Endodermal cell (in vitro differentiated cells): ENCODE measurements at regions not wholly inside any gene's neighbourhood (a gene's known extent, or its start where the extent isn't known, plus 50 kb on each side); places are given as distances from the start of the nearest gene placed in this dataset.

Source experiments
- DNase-seq: peaks from one replicate; pipeline ENCODE4 v3.0.0-alpha.2; 2017
- H3K27ac ChIP-seq: 2 replicates; pipeline ENCODE4 v1.5.1; 2013; ENCODE audit warnings: mild to moderate bottlenecking, low read depth, low read length, moderate library complexity
- H3K27me3 ChIP-seq: 2 replicates; pipeline ENCODE4 v1.6.1; 2013; ENCODE audit warnings: mild to moderate bottlenecking, low read length, moderate library complexity; ENCODE audit not compliant: insufficient read depth, control insufficient read depth, poor library complexity, severe bottlenecking
- H3K36me3 ChIP-seq: 2 replicates; pipeline ENCODE4 v1.7.0; 2013; ENCODE audit warnings: mild to moderate bottlenecking, low read length, moderate library complexity; ENCODE audit not compliant: control insufficient read depth, insufficient read depth
- H3K4me1 ChIP-seq: one replicate; pipeline ENCODE4 v1.7.0; 2013; ENCODE audit warnings: low read length; ENCODE audit not compliant: control insufficient read depth, insufficient read depth
- H3K4me3 ChIP-seq: 2 replicates; pipeline ENCODE4 v1.5.1; 2013; ENCODE audit warnings: mild to moderate bottlenecking, low read length, moderate library complexity
- H3K9ac ChIP-seq: 2 replicates; pipeline ENCODE4 v1.6.1; 2013; ENCODE audit warnings: mild to moderate bottlenecking, low read length, moderate library complexity; ENCODE audit not compliant: poor library complexity, severe bottlenecking; ENCODE audit errors: extremely low read depth
- H3K9me3 ChIP-seq: 2 replicates; pipeline ENCODE4 v1.6.1; 2013; ENCODE audit warnings: mild to moderate bottlenecking, low read length, moderate library complexity; ENCODE audit not compliant: control insufficient read depth
- H3K27ac Mint-ChIP-seq: 2 replicates; pipeline ENCODE4 v1.8.0; 2020; ENCODE audit warnings: mixed read lengths
- H3K27me3 Mint-ChIP-seq: 2 replicates; pipeline ENCODE4 v1.8.0; 2021; ENCODE audit warnings: mild to moderate bottlenecking, mixed read lengths; ENCODE audit not compliant: insufficient read depth
- H3K36me3 Mint-ChIP-seq: 2 replicates; pipeline ENCODE4 v1.8.0; 2020; ENCODE audit warnings: low read depth, mixed read lengths
- H3K4me1 Mint-ChIP-seq: 2 replicates; pipeline ENCODE4 v1.8.0; 2020; ENCODE audit warnings: mixed read lengths
- H3K4me3 Mint-ChIP-seq: 2 replicates; pipeline ENCODE4 v1.8.0; 2020; ENCODE audit warnings: mild to moderate bottlenecking, moderate library complexity, mixed read lengths
- H3K9me3 Mint-ChIP-seq: 2 replicates; pipeline ENCODE4 v1.8.0; 2020; ENCODE audit warnings: mild to moderate bottlenecking, mixed read lengths
- CTCF ChIP-seq: fragments of 200-600 bp; sonication (generic); conservative IDR thresholded peaks from 2 replicates; pipeline ENCODE4 v1.5.0; 2021; ENCODE audit warnings: antibody characterized with exemption, mild to moderate bottlenecking
- WGBS, 2 experiments: methylation state at CpG; one replicate each; pipeline versions ENCODE4 v1.1.5 to v1.1.7; 2013; ENCODE audit warnings: missing lambda C conversion rate in 2 of 2, mixed read lengths in 1 of 2; ENCODE audit not compliant: insufficient coverage in 1 of 2, insufficient read length in 1 of 2; 5-methylcytosine and 5-hydroxymethylcytosine counted together

DNA sequence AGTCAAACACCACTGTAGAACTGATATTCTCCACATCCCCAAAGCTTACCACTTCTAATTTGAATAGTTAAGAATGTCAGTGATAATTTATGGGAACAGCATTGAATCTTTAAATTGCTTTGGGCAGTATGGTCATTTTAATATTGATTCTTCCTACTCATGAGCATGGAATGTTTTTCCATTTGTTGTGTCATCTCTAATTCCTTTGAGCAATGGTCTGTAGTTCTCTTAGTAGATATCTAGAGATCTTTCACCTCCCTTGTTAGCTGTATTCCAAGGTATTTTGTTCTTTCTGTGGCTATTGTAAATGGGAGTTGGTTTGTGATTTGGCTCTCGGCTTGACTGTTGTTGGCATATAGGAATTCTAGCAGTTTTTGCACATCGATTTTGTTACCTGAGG, 1341.8 kb upstream of the CDH9 start:
- Mint-ChIP-seq H3K27me3 (peaks cover 6% of the 10 kb centered on the region), H3K27ac (no peak overlapping the region), H3K36me3 (no peaks in the 10 kb centered on the region), H3K4me3 (no peak overlapping the region), H3K4me1 (no peaks in the 10 kb centered on the region), H3K9me3 (peaks cover 13% of the 10 kb centered on the region)
- Histone ChIP-seq H3K36me3 (no peaks in the 10 kb centered on the region), H3K4me3 (no peak overlapping the region), H3K9me3 (peaks cover 5% of the 10 kb centered on the region), H3K4me1 (no peaks in the 10 kb centered on the region), H3K9ac (no peak overlapping the region), H3K27ac (no peak overlapping the region), H3K27me3 (peaks cover 9% of the 10 kb centered on the region)
- DNase-seq = no peak
- no peak for TF ChIP-seq CTCF
- WGBS, 2 experiments = 92 to 100% methylated on average over 1 to 2 of the region's 2 CpGs

DNA sequence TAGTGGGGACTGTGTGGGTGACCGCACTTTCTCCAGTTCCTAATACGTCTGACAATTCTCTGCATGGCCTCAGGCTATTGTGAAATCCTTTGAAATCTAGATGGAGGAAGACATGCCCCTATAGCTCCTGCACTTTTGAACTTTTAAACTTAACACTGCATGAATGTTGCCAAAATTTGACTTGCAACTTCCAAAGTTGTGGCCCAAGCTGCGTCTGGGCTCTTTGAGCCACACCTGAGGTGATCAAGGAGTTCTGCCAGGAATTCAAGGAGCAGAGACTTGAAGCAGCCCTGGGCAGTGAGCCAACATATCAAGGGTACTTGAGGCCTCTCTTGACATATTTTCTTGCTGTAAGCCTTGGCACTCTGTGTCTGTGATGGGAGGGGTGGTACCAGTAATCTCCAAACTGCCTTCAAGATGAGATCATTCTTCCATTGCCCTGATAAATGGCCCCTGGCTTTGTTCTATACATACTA, 1336.1 kb upstream of the CDH9 start:
- Mint-ChIP-seq H3K36me3 (no peaks in the 10 kb centered on the region), H3K27ac (no peak overlapping the region), H3K27me3 (no peaks in the 10 kb centered on the region), H3K9me3 (peaks cover 15% of the 10 kb centered on the region), H3K4me1 (no peaks in the 10 kb centered on the region), H3K4me3 (no peak overlapping the region)
- Histone ChIP-seq H3K9me3 (peaks cover 5% of the 10 kb centered on the region), H3K4me3 (no peak overlapping the region), H3K27me3 (no peaks in the 10 kb centered on the region), H3K27ac (no peak overlapping the region), H3K36me3 (no peaks in the 10 kb centered on the region), H3K4me1 (no peaks in the 10 kb centered on the region), H3K9ac (no peak overlapping the region)
- WGBS, 2 experiments = 89 to 90% methylated on average over 2 to 3 of the region's 3 CpGs
- no peak for TF ChIP-seq CTCF
- DNase-seq = no peak

DNA sequence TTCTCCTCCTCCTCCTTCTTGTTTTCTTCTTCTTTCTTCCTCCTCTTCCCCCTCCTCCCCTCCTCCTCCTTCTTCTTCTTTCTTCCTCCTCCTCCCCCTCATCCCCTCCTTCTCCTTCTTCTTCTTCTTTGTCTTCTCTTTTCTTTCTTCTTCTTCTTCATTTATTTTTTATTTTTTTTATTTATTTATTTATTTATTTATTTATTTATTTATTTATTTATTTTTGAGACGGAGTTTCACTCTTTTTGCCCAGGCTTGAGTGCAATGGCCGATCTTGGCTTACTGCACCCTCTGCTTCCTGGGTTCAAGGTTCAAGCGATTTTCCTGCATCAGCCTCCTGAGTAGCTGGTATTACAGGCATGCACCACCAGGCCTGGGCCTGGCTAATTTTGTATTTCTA, 1332.5 kb upstream of the CDH9 start:
- Histone ChIP-seq H3K36me3 (no peaks in the 10 kb centered on the region), H3K4me1 (no peaks in the 10 kb centered on the region), H3K4me3 (no peak overlapping the region), H3K9ac (no peak overlapping the region), H3K27me3 (no peaks in the 10 kb centered on the region), H3K27ac (no peak overlapping the region), H3K9me3 (peaks cover 4% of the 10 kb centered on the region)
- H3K4me1 Mint-ChIP-seq = no peaks in the 10 kb centered on the region
- no peaks in the 10 kb centered on the region for H3K36me3 Mint-ChIP-seq
- H3K27me3 Mint-ChIP-seq = no peaks in the 10 kb centered on the region
- WGBS, 2 experiments = 87 to 94% methylated on average over 3 of the region's 3 CpGs
- DNase-seq = no peak
- H3K4me3 Mint-ChIP-seq = no peak overlapping the region
- no peak overlapping the region for H3K27ac Mint-ChIP-seq
- peaks cover 21% of the 10 kb centered on the region for H3K9me3 Mint-ChIP-seq
- TF ChIP-seq CTCF = no peak
